CD4-positive, alpha-beta T cell treated with Interleukin-10 for 1 hour (primary cell): ENCODE measurements at regions not wholly inside any gene's neighbourhood (a gene's known extent, or its start where the extent isn't known, plus 50 kb on each side); places are given as distances from the start of the nearest gene placed in this dataset.

Experiments used
- DNase-seq: peaks from one replicate; pipeline ENCODE4 v3.0.0-alpha.2; 2020

GRCh38 chr5:89236900-89237299 is 353.9 kb upstream of the MEF2C start:
- DNase-seq = no peak

- no peak for DNase-seq
Observed at GRCh38 chr5:89233462-89233861, 350.5 kb upstream of the MEF2C start.

GRCh38 chr5:89232139-89232603 is 349.2 kb upstream of the MEF2C start:
- no peak for DNase-seq

- DNase-seq = no peak
Observed at GRCh38 chr5:89230178-89230577, 347.2 kb upstream of the MEF2C start.

GRCh38 chr5:89229331-89230070 is 346.5 kb upstream of the MEF2C start:
- DNase-seq = no peak

- no peak for DNase-seq
Observed at GRCh38 chr5:89228355-89228754, 345.4 kb upstream of the MEF2C start.

GRCh38 chr5:89218364-89218763 is 335.4 kb upstream of the MEF2C start:
- DNase-seq = no peak

GRCh38 chr5:89216606-89217005 is 333.6 kb upstream of the MEF2C start:
- DNase-seq = no peak

- no peak for DNase-seq
Observed at GRCh38 chr5:89213573-89213972, 330.6 kb upstream of the MEF2C start.

GRCh38 chr5:89211836-89212235 is 328.9 kb upstream of the MEF2C start:
- DNase-seq = no peak

GRCh38 chr5:89208811-89209210 is 325.8 kb upstream of the MEF2C start:
- no peak for DNase-seq

- no peak for DNase-seq
Observed at GRCh38 chr5:89208392-89208791, 325.4 kb upstream of the MEF2C start.

- DNase-seq = no peak
Observed at GRCh38 chr5:89204756-89205155, 321.8 kb upstream of the MEF2C start.

GRCh38 chr5:89203611-89204010 is 320.6 kb upstream of the MEF2C start:
- no peak for DNase-seq

GRCh38 chr5:89200899-89201298 is 317.9 kb upstream of the MEF2C start:
- DNase-seq = no peak

GRCh38 chr5:89199306-89199705 is 316.3 kb upstream of the MEF2C start:
- no peak for DNase-seq

GRCh38 chr5:89191374-89191773 is 308.4 kb upstream of the MEF2C start:
- DNase-seq = no peak

- no peak for DNase-seq
Observed at GRCh38 chr5:89190515-89191265, 307.7 kb upstream of the MEF2C start.

GRCh38 chr5:89187883-89188465 is 305.0 kb upstream of the MEF2C start:
- DNase-seq = no peak

GRCh38 chr5:89187268-89187667 is 304.3 kb upstream of the MEF2C start:
- no peak for DNase-seq

- DNase-seq = no peak
Observed at GRCh38 chr5:89181546-89181945, 298.6 kb upstream of the MEF2C start.

- DNase-seq = no peak
Observed at GRCh38 chr5:89179731-89180130, 296.7 kb upstream of the MEF2C start.

GRCh38 chr5:89178541-89178940 is 295.6 kb upstream of the MEF2C start:
- no peak for DNase-seq

- no peak for DNase-seq
Observed at GRCh38 chr5:89173528-89173927, 290.5 kb upstream of the MEF2C start.
